HepG2 (cell line): ENCODE measurements at regions not wholly inside any gene's neighbourhood (a gene's known extent, or its start where the extent isn't known, plus 50 kb on each side); places are given as distances from the start of the nearest gene placed in this dataset.
A peak's percentile ranks its signal among the peaks of the same experiment; 100 is the strongest.
"Not testable (repeated sequence)": the region's sequence is repeated elsewhere in the genome, so short reads cannot be mapped to it uniquely, and the experiment has no call there.

Source experiments
- ATAC-seq: fragments of 200-7000 bp; cut with Tn5 transposase; 3 replicates; pipeline ENCODE4 v1.9.1; 2020; ENCODE audit warnings: mild to moderate bottlenecking, moderate library complexity
- BruUV-seq: library from RNA; stranded (reverse); fragments of 400-500 nt; replicated peaks from 2 replicates; lab custom pipeline; 2021; lab: Mats Ljungman, UMichigan
- CTCF ChIA-PET: fragments of 300-600 bp; formaldehyde crosslinking; extraction: SDS; loops from one replicate; lab custom pipeline; 2021; ENCODE audit warnings: low total read pairs, inconsistent platforms, low intra/inter-chr PET ratio; lab: Yijun Ruan, JAX
- POLR2A ChIA-PET: fragments of 350-600 bp; sonication (Branson Sonifier 250); formaldehyde crosslinking; loops from one replicate; lab custom pipeline; 2020; ENCODE audit warnings: antibody characterized with exemption, inconsistent platforms; lab: Yijun Ruan, JAX
- DNase-seq: peaks from one replicate; pipeline ENCODE4 v3.0.0-alpha.2; 2015; ENCODE audit warnings: low spot score
- FAIRE-seq: peaks from 3 replicates; lab custom pipeline; 2011; peaks lifted over from hg19 to GRCh38; lab: Jason Lieb, UNC
- H2AFZ ChIP-seq: one replicate; pipeline ENCODE4 v1.6.1; 2011; ENCODE audit warnings: low read length, inconsistent platforms
- H3K27ac ChIP-seq: fragments of 300-600 bp; 3 replicates; pipeline ENCODE4 v1.8.0; 2011; ENCODE audit warnings: mixed run types, mild to moderate bottlenecking, mixed read lengths, low read length, inconsistent platforms; ENCODE audit not compliant: insufficient read depth; ENCODE audit errors: extremely low read length
- H3K27me3 ChIP-seq, 2 experiments: fragments of 200-600 bp in 1 of 2; 2 replicates in 1 of 2; 3 replicates in 1 of 2; pipeline versions ENCODE4 v1.6.0 to v1.8.0; 2011; ENCODE audit warnings: low read length in 2 of 2, mild to moderate bottlenecking in 2 of 2, moderate library complexity in 2 of 2, inconsistent platforms in 1 of 2; ENCODE audit not compliant: insufficient read depth in 2 of 2, control insufficient read depth in 1 of 2
- H3K36me3 ChIP-seq, 2 experiments: fragments of 200-600 bp in 1 of 2; replicated peaks in 1 of 2; 2 replicates in 1 of 2; 3 replicates in 1 of 2; pipeline versions ENCODE4 v1.5.1 to v1.8.0; 2011; ENCODE audit warnings: low read length in 2 of 2, inconsistent platforms in 1 of 2; ENCODE audit not compliant: insufficient read depth in 2 of 2, control insufficient read depth in 1 of 2
- H3K4me1 ChIP-seq: 2 replicates; pipeline ENCODE4 v1.5.1; 2012; ENCODE audit warnings: low read length, inconsistent platforms; ENCODE audit not compliant: insufficient read depth
- H3K4me2 ChIP-seq: 2 replicates; pipeline ENCODE4 v1.6.0; 2011; ENCODE audit warnings: low read depth, low read length, inconsistent platforms
- H3K4me3 ChIP-seq, 3 experiments: fragments of 200-600 bp in 1 of 3; sonication (generic), shearing (Covaris generic) in 1 of 3; replicated peaks in 1 of 3; 2 replicates each; pipeline ENCODE4 v1.5.1; 2011 to 2016; ENCODE audit warnings: low read length in 3 of 3, inconsistent platforms in 2 of 3, low read depth in 2 of 3, mild to moderate bottlenecking in 2 of 3, control low read depth in 1 of 3, mixed read lengths in 1 of 3; ENCODE audit not compliant: insufficient read depth in 1 of 3
- H3K79me2 ChIP-seq: one replicate; pipeline ENCODE4 v1.6.1; 2011; ENCODE audit warnings: low read length, inconsistent platforms; ENCODE audit not compliant: insufficient read depth
- H3K9ac ChIP-seq: 2 replicates; pipeline ENCODE4 v1.6.0; 2011; ENCODE audit warnings: mild to moderate bottlenecking, low read depth, low read length, inconsistent platforms; ENCODE audit not compliant: insufficient read depth
- H3K9me3 ChIP-seq: 2 replicates; pipeline ENCODE4 v1.5.1; 2012; ENCODE audit warnings: mild to moderate bottlenecking, low read length
- H4K20me1 ChIP-seq: 2 replicates; pipeline ENCODE4 v1.6.0; 2011; ENCODE audit warnings: inconsistent platforms, mild to moderate bottlenecking, low read length, moderate library complexity; ENCODE audit not compliant: insufficient read depth
- MAFK ChIP-seq, 2 experiments: IDR thresholded peaks in 1 of 2; conservative IDR thresholded peaks in 1 of 2; 2 replicates each; pipeline ENCODE4 v1.6.1; 2011; ENCODE audit warnings: improper control_type of control experiment in 2 of 2, low read length in 2 of 2
- WGBS: methylation state at CpG from one replicate; pipeline ENCODE4 v1.1.6; 2017; ENCODE audit warnings: low lambda C conversion rate; 5-methylcytosine and 5-hydroxymethylcytosine counted together
- in situ Hi-C: cut with HindIII; loops from 2 replicates; pipeline ENCODE4 v1.10.0; 2017; ENCODE audit warnings: low pct_unique_long_range_greater_than_20kb; ENCODE audit not compliant: extremely low pct_ligation_motif_present
- intact Hi-C: fragments of 100-400 bp; cut with micrococcal nuclease; formaldehyde crosslinking; loops from one replicate; pipeline ENCODE4 v1.10.0; 2022; ENCODE audit not compliant: unreplicated experiment

DNA sequence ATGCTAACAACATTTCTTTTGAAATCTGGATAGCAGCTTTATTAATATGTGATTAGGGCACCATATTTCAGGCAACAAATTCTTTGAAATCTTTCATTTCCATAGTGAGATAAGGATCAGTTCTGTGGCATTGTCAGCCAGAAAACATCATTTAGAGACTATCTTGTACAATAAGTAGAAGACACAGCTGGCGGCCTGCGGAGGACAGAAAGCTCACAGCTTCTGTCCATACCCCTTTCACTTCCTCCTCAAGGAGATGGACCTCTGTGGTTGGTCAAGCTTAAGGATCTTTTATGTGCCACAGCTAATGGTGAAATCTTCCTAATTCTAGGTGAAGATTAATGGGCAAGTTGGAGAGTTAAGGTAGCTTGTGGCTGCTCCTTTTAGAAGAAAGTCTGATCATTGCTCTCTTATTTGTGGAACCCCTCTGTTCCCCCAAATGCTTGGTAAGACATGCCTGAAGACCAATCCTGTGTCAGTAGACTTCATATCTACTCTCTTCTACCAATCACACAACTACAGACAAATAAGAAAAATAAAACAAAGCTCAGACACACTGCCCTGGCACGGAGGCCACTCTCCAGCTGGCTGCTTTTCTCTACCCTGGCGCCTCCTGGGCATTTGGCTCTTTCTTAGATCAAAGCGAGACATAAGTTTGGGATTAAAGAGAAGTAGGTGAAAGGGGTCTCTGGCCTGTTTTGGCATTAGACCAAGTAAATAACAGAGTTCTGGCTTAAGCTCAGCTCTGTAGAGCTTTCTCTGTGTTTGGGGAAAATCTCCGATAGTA, 5298.2 kb upstream of the TPTE start:
- POLR2A ChIA-PET, H3K36me3 ChIP-seq, ATAC-seq, H3K79me2 ChIP-seq, H3K4me3 ChIP-seq, H3K9ac ChIP-seq, in situ Hi-C loops, H4K20me1 ChIP-seq, FAIRE-seq, H2AFZ ChIP-seq, H3K4me2 ChIP-seq, DNase-seq, CTCF ChIA-PET, H3K27me3 ChIP-seq, H3K4me1 ChIP-seq, intact Hi-C loops, BruUV-seq, H3K27ac ChIP-seq: not testable (repeated sequence)
- H3K9me3 ChIP-seq: peaks cover 93% of the 10 kb centered on the region
- 12% methylated on average over 6 of the region's 6 CpGs for WGBS

DNA sequence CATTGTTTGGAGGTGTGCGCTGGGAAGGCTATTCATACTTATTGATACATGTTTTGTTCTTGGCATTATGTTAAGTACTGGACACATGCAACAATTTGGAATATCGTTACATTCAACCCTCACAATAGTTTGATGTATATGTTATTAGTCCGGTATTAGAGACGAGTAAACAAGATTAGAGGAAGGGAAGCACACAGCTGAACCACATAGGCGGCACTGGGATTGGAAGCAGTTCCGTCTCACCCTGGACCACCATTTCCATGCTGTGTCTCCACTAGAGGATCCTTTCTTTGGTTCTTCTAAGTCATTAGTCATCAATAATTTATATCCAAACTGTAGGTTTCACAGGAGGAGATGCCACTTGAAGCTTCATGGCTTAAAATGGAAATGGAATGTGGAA, 5297.2 kb upstream of the TPTE start:
- H3K4me2 ChIP-seq, H3K4me3 ChIP-seq, in situ Hi-C loops, FAIRE-seq, intact Hi-C loops, DNase-seq, BruUV-seq, H3K79me2 ChIP-seq, H3K36me3 ChIP-seq, H3K27me3 ChIP-seq, H2AFZ ChIP-seq, H3K9ac ChIP-seq, H3K4me1 ChIP-seq, POLR2A ChIA-PET, ATAC-seq, H4K20me1 ChIP-seq, H3K27ac ChIP-seq, CTCF ChIA-PET: not testable (repeated sequence)
- peak in 1 of 2 experiments; percentile 45; a peak in 2 of 4 replicates for TF ChIP-seq MAFK (conservative IDR thresholded peaks at IDR 0.05 in 1 of 2, IDR thresholded peaks at IDR 0.05 in 1 of 2; ENCODE audit: low read length in 2 of 2)
- 32% methylated on average over 6 of the region's 6 CpGs for WGBS
- H3K9me3 ChIP-seq: peaks cover 94% of the 10 kb centered on the region
